ENCODE measurements at regions not wholly inside any gene's neighbourhood (a gene's known extent, or its start where the extent isn't known, plus 50 kb on each side); places are given as distances from the start of the nearest gene placed in this dataset.

DNA sequence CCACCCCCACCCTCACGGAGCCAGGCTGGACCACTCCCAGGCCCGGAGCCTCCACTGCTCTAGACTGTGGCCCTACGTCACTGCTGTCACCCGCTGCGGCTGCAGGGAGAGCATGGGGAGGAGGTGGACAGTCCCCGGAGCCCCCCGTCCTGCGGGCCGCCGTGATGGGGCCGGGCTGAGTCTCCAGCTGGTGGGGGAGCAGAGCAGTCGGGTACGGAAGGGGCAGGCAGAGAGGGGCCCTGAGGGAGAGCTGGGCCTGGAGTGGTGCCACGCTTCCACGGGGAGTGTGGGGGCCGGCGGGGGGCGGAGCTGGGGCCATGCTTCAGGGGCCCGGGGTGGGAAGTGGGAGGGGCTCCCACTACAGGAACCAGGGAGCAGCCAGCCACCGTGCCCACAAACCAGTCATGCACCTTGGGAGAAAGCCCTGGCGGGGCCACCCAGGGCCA lies 98.9 kb upstream of the KCNK1 start:
- H3K4me1 ChIP-seq (ENCODE audit: control insufficient read depth, extremely low read depth, insufficient read depth, low read length) = no peaks in the 10 kb centered on the region
- TF ChIP-seq, protein P1, sequence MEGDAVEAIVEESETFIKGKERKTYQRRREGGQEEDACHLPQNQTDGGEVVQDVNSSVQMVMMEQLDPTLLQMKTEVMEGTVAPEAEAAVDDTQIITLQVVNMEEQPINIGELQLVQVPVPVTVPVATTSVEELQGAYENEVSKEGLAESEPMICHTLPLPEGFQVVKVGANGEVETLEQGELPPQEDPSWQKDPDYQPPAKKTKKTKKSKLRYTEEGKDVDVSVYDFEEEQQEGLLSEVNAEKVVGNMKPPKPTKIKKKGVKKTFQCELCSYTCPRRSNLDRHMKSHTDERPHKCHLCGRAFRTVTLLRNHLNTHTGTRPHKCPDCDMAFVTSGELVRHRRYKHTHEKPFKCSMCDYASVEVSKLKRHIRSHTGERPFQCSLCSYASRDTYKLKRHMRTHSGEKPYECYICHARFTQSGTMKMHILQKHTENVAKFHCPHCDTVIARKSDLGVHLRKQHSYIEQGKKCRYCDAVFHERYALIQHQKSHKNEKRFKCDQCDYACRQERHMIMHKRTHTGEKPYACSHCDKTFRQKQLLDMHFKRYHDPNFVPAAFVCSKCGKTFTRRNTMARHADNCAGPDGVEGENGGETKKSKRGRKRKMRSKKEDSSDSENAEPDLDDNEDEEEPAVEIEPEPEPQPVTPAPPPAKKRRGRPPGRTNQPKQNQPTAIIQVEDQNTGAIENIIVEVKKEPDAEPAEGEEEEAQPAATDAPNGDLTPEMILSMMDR (conservative IDR thresholded peaks at IDR 0.05 in 1 of 2, IDR thresholded peaks at IDR 0.05 in 1 of 2; ENCODE audit: low read depth in 1 of 2, low read length in 2 of 2) = no peak
- no peak for TF ChIP-seq EZH2 (IDR thresholded peaks at IDR 0.05; ENCODE audit: low read length, missing control alignments)
- no peak overlapping the region for H2AFZ ChIP-seq (ENCODE audit: low read length)
- no peak overlapping the region for H3K27ac ChIP-seq (ENCODE audit: insufficient read depth, low read length)
- no peak for DNase-seq (ENCODE audit: low read depth in 2 of 2)
- H3K9ac ChIP-seq (ENCODE audit: insufficient read depth, low read length) = no peak overlapping the region
- no peak overlapping the region for H3K4me2 ChIP-seq (ENCODE audit: extremely low read depth, insufficient read depth, low read length)
- H4K20me1 ChIP-seq (ENCODE audit: control insufficient read depth, extremely low read depth, insufficient read depth, low read length) = no peaks in the 10 kb centered on the region
- no peaks in the 10 kb centered on the region for H3K27me3 ChIP-seq (ENCODE audit: control insufficient read depth, insufficient read depth, low read length)
- no peaks in the 10 kb centered on the region for H3K36me3 ChIP-seq (ENCODE audit: control insufficient read depth, insufficient read depth, low read length)
- H3K4me3 ChIP-seq (replicated peaks in 1 of 4; ENCODE audit: control extremely low read depth in 1 of 4, insufficient read depth in 1 of 4, low read depth in 3 of 4, low read length in 4 of 4) = no peak overlapping the region
- H3K79me2 ChIP-seq (ENCODE audit: control insufficient read depth, insufficient read depth, low read length) = no peaks in the 10 kb centered on the region
- H3K9me3 ChIP-seq (ENCODE audit: control insufficient read depth, insufficient read depth, low read depth, low read length) = no peaks in the 10 kb centered on the region

DNA sequence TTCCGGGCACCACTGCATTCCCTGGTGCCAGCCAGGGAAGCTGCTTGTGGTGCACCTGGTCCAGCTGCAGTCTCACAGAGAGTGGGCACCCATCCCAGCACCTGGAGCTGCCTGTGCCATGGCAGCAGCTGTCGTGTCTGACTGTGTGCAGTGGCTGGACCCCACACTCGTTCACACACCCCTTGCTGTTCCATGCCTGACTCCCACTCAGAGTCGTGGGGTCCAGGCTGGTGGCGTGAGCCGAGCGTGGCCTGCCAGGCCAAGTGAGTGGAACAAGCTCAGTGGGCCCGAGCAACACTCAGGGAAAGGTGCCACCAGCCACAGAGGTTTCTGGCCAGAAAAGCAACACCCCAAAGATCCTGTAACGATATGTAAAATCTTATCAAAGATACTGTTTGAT lies 97.2 kb upstream of the KCNK1 start:
- H3K4me2 ChIP-seq (ENCODE audit: extremely low read depth, insufficient read depth, low read length) = no peak overlapping the region
- no peaks in the 10 kb centered on the region for H3K36me3 ChIP-seq (ENCODE audit: control insufficient read depth, insufficient read depth, low read length)
- no peak overlapping the region for H3K27ac ChIP-seq (ENCODE audit: insufficient read depth, low read length)

DNA sequence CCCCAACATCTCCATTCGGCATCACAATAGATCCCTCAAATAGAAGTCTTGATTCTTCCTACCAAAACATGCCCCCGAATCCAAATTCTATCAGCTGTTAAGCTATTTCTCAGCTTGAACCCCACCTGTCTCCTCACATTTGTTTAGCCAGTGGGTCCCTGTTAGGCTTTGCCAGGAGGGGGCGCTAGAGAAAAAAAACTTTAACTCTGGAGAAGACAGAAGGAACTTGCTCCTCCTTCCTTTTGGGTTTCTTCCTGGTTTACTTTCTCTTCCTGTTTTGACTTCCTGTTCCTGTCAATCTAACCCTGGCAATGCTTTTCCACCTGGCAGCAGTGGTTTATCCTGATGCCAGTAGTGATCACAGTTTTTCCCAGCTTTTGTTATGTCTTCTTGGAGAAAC lies 95.6 kb upstream of the KCNK1 start:
- H2AFZ ChIP-seq (ENCODE audit: low read length) = no peak overlapping the region
- no peaks in the 10 kb centered on the region for H3K36me3 ChIP-seq (ENCODE audit: control insufficient read depth, insufficient read depth, low read length)
- no peak overlapping the region for H3K4me3 ChIP-seq (replicated peaks in 1 of 4; ENCODE audit: control extremely low read depth in 1 of 4, insufficient read depth in 1 of 4, low read depth in 3 of 4, low read length in 4 of 4)
- H3K4me2 ChIP-seq (ENCODE audit: extremely low read depth, insufficient read depth, low read length) = no peak overlapping the region
- no peak overlapping the region for H3K27ac ChIP-seq (ENCODE audit: insufficient read depth, low read length)
- no peaks in the 10 kb centered on the region for H3K9me3 ChIP-seq (ENCODE audit: control insufficient read depth, insufficient read depth, low read depth, low read length)
- H3K4me1 ChIP-seq (ENCODE audit: control insufficient read depth, extremely low read depth, insufficient read depth, low read length) = no peaks in the 10 kb centered on the region
- TF ChIP-seq, protein P1 (conservative IDR thresholded peaks at IDR 0.05 in 1 of 2, IDR thresholded peaks at IDR 0.05 in 1 of 2; ENCODE audit: low read depth in 1 of 2, low read length in 2 of 2) = peak in 1 of 2 donors; percentile 11
- no peak for TF ChIP-seq EZH2 (IDR thresholded peaks at IDR 0.05; ENCODE audit: low read length, missing control alignments)
- H4K20me1 ChIP-seq (ENCODE audit: control insufficient read depth, extremely low read depth, insufficient read depth, low read length) = no peaks in the 10 kb centered on the region
- no peak overlapping the region for H3K9ac ChIP-seq (ENCODE audit: insufficient read depth, low read length)
- no peaks in the 10 kb centered on the region for H3K79me2 ChIP-seq (ENCODE audit: control insufficient read depth, insufficient read depth, low read length)
- no peaks in the 10 kb centered on the region for H3K27me3 ChIP-seq (ENCODE audit: control insufficient read depth, insufficient read depth, low read length)
- peak in 1 of 2 donors; percentile 12 for DNase-seq (ENCODE audit: low read depth in 2 of 2)

More for the DNA sequence above, 97.2 kb upstream of the KCNK1 start:
- no peaks in the 10 kb centered on the region for H3K9me3 ChIP-seq (ENCODE audit: control insufficient read depth, insufficient read depth, low read depth, low read length)
- no peaks in the 10 kb centered on the region for H3K27me3 ChIP-seq (ENCODE audit: control insufficient read depth, insufficient read depth, low read length)
- no peak overlapping the region for H3K4me3 ChIP-seq (replicated peaks in 1 of 4; ENCODE audit: control extremely low read depth in 1 of 4, insufficient read depth in 1 of 4, low read depth in 3 of 4, low read length in 4 of 4)
- H4K20me1 ChIP-seq (ENCODE audit: control insufficient read depth, extremely low read depth, insufficient read depth, low read length) = no peaks in the 10 kb centered on the region
- DNase-seq (ENCODE audit: low read depth in 2 of 2) = no peak
- no peaks in the 10 kb centered on the region for H3K4me1 ChIP-seq (ENCODE audit: control insufficient read depth, extremely low read depth, insufficient read depth, low read length)
- no peak overlapping the region for H2AFZ ChIP-seq (ENCODE audit: low read length)
- TF ChIP-seq, protein P1 (conservative IDR thresholded peaks at IDR 0.05 in 1 of 2, IDR thresholded peaks at IDR 0.05 in 1 of 2; ENCODE audit: low read depth in 1 of 2, low read length in 2 of 2) = no peak
- TF ChIP-seq EZH2 (IDR thresholded peaks at IDR 0.05; ENCODE audit: low read length, missing control alignments) = no peak
- no peaks in the 10 kb centered on the region for H3K79me2 ChIP-seq (ENCODE audit: control insufficient read depth, insufficient read depth, low read length)
- H3K9ac ChIP-seq (ENCODE audit: insufficient read depth, low read length) = no peak overlapping the region

Data from fibroblast of lung (primary cell).